Breast epithelium (tissue), 3 donors: ENCODE measurements at regions not wholly inside any gene's neighbourhood (a gene's known extent, or its start where the extent isn't known, plus 50 kb on each side); places are given as distances from the start of the nearest gene placed in this dataset.

Source experiments
- POLR2AphosphoS5 ChIP-seq, 3 donors: sonication (generic); formaldehyde crosslinking; IDR thresholded peaks; one replicate each; pipeline ENCODE4 v1.6.1; 2017; ENCODE audit warnings: antibody characterized with exemption in 3 of 3
- TF ChIP-seq, protein P1 (sequence below), 3 donors: fragments of 450-650 bp; IDR thresholded peaks; one replicate each; pipeline ENCODE4 v1.5.1; 2016 to 2017; ENCODE audit warnings: antibody characterized with exemption in 3 of 3, mild to moderate bottlenecking in 3 of 3, moderate library complexity in 3 of 3

GRCh38 chr6:134415656-134416055 lies 97.7 kb upstream of the SGK1 start:
- TF ChIP-seq, protein P1, sequence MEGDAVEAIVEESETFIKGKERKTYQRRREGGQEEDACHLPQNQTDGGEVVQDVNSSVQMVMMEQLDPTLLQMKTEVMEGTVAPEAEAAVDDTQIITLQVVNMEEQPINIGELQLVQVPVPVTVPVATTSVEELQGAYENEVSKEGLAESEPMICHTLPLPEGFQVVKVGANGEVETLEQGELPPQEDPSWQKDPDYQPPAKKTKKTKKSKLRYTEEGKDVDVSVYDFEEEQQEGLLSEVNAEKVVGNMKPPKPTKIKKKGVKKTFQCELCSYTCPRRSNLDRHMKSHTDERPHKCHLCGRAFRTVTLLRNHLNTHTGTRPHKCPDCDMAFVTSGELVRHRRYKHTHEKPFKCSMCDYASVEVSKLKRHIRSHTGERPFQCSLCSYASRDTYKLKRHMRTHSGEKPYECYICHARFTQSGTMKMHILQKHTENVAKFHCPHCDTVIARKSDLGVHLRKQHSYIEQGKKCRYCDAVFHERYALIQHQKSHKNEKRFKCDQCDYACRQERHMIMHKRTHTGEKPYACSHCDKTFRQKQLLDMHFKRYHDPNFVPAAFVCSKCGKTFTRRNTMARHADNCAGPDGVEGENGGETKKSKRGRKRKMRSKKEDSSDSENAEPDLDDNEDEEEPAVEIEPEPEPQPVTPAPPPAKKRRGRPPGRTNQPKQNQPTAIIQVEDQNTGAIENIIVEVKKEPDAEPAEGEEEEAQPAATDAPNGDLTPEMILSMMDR (IDR thresholded peaks at IDR 0.05): no peak
- TF ChIP-seq POLR2AphosphoS5 (IDR thresholded peaks at IDR 0.05): no peak
